GM21825 (cell line): ENCODE measurements at regions not wholly inside any gene's neighbourhood (a gene's known extent, or its start where the extent isn't known, plus 50 kb on each side); places are given as distances from the start of the nearest gene placed in this dataset.

ENCODE experiments used
- ATAC-seq: cut with Tn5 transposase; IDR thresholded peaks from one replicate; pipeline ENCODE4 v1.9.1; 2021; ENCODE audit warnings: mild to moderate bottlenecking, moderate library complexity; ENCODE audit not compliant: unreplicated experiment

- ATAC-seq = peak; percentile 79
Observed at GRCh38 chr7:55641273-55641691, 69.0 kb upstream of the VOPP1 start.

- ATAC-seq = no peak
Observed at GRCh38 chr7:55639640-55640039, 67.3 kb upstream of the VOPP1 start.

GRCh38 chr7:55629051-55629677, 56.9 kb upstream of the VOPP1 start:
- ATAC-seq = no peak

- no peak for ATAC-seq
Observed at GRCh38 chr7:55624813-55625212, 52.5 kb upstream of the VOPP1 start.

- ATAC-seq = no peak
Observed at GRCh38 chr7:55623617-55624016, 51.3 kb upstream of the VOPP1 start.

- ATAC-seq = no peak
Observed at GRCh38 chr7:55622241-55622640, 49.9 kb upstream of the VOPP1 start.
